ENCODE measurements at regions not wholly inside any gene's neighbourhood (a gene's known extent, or its start where the extent isn't known, plus 50 kb on each side); places are given as distances from the start of the nearest gene placed in this dataset.
"Not testable (repeated sequence)": the region's sequence is repeated elsewhere in the genome, so short reads cannot be mapped to it uniquely, and the experiment has no call there.

DNA sequence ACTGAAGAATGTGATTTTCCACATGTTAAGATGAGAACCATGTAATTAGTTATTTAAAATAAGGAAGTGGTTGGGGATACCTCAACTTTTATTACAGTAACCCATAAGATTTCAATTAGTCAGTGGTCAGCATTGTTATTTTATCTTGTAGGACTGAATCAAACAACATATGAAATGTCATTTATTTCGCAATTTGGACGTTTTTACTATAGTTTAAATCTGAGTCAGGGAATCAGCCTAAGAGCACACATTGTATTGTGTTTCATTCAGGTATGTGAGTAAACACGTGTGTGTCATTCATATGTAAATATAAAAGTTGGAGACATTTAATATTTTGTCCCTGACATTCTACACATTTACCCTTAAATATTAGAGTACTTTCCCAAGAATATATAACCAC, 1418.7 kb downstream of the GRIK2 start:
- Histone ChIP-seq H3K9ac (replicated peaks; ENCODE audit: extremely low read depth, insufficient read depth, low read length) (no peak overlapping the region), H3K27ac (ENCODE audit: insufficient read depth, low read depth, low read length) (no peak overlapping the region), H3K36me3 (ENCODE audit: control insufficient read depth in 2 of 2, extremely low read depth in 1 of 2, insufficient read depth in 2 of 2, low read length in 2 of 2) (no peaks in the 10 kb centered on the region), H3K4me1 (ENCODE audit: control insufficient read depth, extremely low read depth, insufficient read depth, low read length) (no peaks in the 10 kb centered on the region), H2AFZ (ENCODE audit: low read depth, low read length) (no peak overlapping the region), H3K4me2 (ENCODE audit: insufficient read depth, low read length) (no peak overlapping the region), H3K79me2 (ENCODE audit: control insufficient read depth, insufficient read depth, low read length) (no peaks in the 10 kb centered on the region), H3K4me3 (replicated peaks in 1 of 3; ENCODE audit: insufficient read depth in 1 of 3, low read depth in 1 of 3, low read length in 3 of 3) (no peak overlapping the region), H3K9me3 (replicated peaks; ENCODE audit: control insufficient read depth, insufficient read depth, low read length) (peaks cover 3% of the 10 kb centered on the region), H3K9me1 (replicated peaks; ENCODE audit: control insufficient read depth, extremely low read depth, insufficient read depth, low read length) (no peaks in the 10 kb centered on the region), H4K20me1 (replicated peaks; ENCODE audit: control insufficient read depth, extremely low read depth, insufficient read depth, low read length) (no peaks in the 10 kb centered on the region), H3K27me3 (ENCODE audit: control insufficient read depth in 2 of 2, insufficient read depth in 2 of 2, low read length in 2 of 2) (no peaks in the 10 kb centered on the region)
- CTCF ChIA-PET, result no interaction called here
- BruUV-seq (replicated peaks), result no TSS peak
- FAIRE-seq (no peak), DNase-seq (ENCODE audit: low read depth, low spot score) (no peak)
- dilution Hi-C loops (cut with MboI; ENCODE audit: extremely low pct_ligation_motif_present, low sequenced_read_pairs) (no loop called here), intact Hi-C loops (cut with micrococcal nuclease) (no loop called here)
- TF ChIP-seq, protein P1, sequence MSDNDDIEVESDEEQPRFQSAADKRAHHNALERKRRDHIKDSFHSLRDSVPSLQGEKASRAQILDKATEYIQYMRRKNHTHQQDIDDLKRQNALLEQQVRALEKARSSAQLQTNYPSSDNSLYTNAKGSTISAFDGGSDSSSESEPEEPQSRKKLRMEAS (IDR thresholded peaks at IDR 0.05; ENCODE audit: insufficient read depth, insufficient read length), result no peak
- TF ChIP-seq, protein P2, sequence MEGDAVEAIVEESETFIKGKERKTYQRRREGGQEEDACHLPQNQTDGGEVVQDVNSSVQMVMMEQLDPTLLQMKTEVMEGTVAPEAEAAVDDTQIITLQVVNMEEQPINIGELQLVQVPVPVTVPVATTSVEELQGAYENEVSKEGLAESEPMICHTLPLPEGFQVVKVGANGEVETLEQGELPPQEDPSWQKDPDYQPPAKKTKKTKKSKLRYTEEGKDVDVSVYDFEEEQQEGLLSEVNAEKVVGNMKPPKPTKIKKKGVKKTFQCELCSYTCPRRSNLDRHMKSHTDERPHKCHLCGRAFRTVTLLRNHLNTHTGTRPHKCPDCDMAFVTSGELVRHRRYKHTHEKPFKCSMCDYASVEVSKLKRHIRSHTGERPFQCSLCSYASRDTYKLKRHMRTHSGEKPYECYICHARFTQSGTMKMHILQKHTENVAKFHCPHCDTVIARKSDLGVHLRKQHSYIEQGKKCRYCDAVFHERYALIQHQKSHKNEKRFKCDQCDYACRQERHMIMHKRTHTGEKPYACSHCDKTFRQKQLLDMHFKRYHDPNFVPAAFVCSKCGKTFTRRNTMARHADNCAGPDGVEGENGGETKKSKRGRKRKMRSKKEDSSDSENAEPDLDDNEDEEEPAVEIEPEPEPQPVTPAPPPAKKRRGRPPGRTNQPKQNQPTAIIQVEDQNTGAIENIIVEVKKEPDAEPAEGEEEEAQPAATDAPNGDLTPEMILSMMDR (IDR thresholded peaks at IDR 0.05; ENCODE audit: extremely low read depth in 1 of 2, insufficient read depth in 1 of 2, low read depth in 1 of 2, low read length in 2 of 2), result no peak
- TF ChIP-seq GATA2 (IDR thresholded peaks at IDR 0.05; ENCODE audit: insufficient read depth, insufficient read length, low read depth, low read length), result no peak
- TF ChIP-seq EZH2 (IDR thresholded peaks at IDR 0.05; ENCODE audit: borderline replicate concordance, low read depth, low read length, severe bottlenecking), result no peak
- no peak for TF ChIP-seq MYC (IDR thresholded peaks at IDR 0.05; ENCODE audit: low read depth, low read length)
- no peak for TF ChIP-seq FOS (IDR thresholded peaks at IDR 0.05; ENCODE audit: borderline replicate concordance, insufficient read depth, low read length)
- no peak for TF ChIP-seq JUN (IDR thresholded peaks at IDR 0.05; ENCODE audit: borderline replicate concordance, insufficient read depth, insufficient read length, low read depth)
- no peak for TF ChIP-seq POLR2AphosphoS5 (IDR thresholded peaks at IDR 0.05; ENCODE audit: insufficient read depth, low read depth, low read length)
- POLR2A ChIA-PET, result no interaction called here

- H3K9ac ChIP-seq (replicated peaks; ENCODE audit: extremely low read depth, insufficient read depth, low read length); H3K9me3 ChIP-seq (replicated peaks; ENCODE audit: control insufficient read depth, insufficient read depth, low read length); DNase-seq (ENCODE audit: low read depth, low spot score); H3K4me1 ChIP-seq (ENCODE audit: control insufficient read depth, extremely low read depth, insufficient read depth, low read length); H2AFZ ChIP-seq (ENCODE audit: low read depth, low read length); CTCF ChIA-PET; H3K9me1 ChIP-seq (replicated peaks; ENCODE audit: control insufficient read depth, extremely low read depth, insufficient read depth, low read length); H3K4me2 ChIP-seq (ENCODE audit: insufficient read depth, low read length); H3K27me3 ChIP-seq (ENCODE audit: control insufficient read depth in 2 of 2, insufficient read depth in 2 of 2, low read length in 2 of 2); H3K27ac ChIP-seq (ENCODE audit: insufficient read depth, low read depth, low read length); FAIRE-seq; POLR2A ChIA-PET; H3K36me3 ChIP-seq (ENCODE audit: control insufficient read depth in 2 of 2, extremely low read depth in 1 of 2, insufficient read depth in 2 of 2, low read length in 2 of 2); H3K79me2 ChIP-seq (ENCODE audit: control insufficient read depth, insufficient read depth, low read length); H4K20me1 ChIP-seq (replicated peaks; ENCODE audit: control insufficient read depth, extremely low read depth, insufficient read depth, low read length); dilution Hi-C loops (cut with MboI; ENCODE audit: extremely low pct_ligation_motif_present, low sequenced_read_pairs); H3K4me3 ChIP-seq (replicated peaks in 1 of 3; ENCODE audit: insufficient read depth in 1 of 3, low read depth in 1 of 3, low read length in 3 of 3); BruUV-seq (replicated peaks); intact Hi-C loops (cut with micrococcal nuclease): not testable (repeated sequence)
These were observed 1415.5 kb downstream of the GRIK2 start for GRCh38 chr6:102808944-102809505.

Data from endothelial cell of umbilical vein (primary cell).